ENCODE measurements at regions not wholly inside any gene's neighbourhood (a gene's known extent, or its start where the extent isn't known, plus 50 kb on each side); places are given as distances from the start of the nearest gene placed in this dataset.

DNA sequence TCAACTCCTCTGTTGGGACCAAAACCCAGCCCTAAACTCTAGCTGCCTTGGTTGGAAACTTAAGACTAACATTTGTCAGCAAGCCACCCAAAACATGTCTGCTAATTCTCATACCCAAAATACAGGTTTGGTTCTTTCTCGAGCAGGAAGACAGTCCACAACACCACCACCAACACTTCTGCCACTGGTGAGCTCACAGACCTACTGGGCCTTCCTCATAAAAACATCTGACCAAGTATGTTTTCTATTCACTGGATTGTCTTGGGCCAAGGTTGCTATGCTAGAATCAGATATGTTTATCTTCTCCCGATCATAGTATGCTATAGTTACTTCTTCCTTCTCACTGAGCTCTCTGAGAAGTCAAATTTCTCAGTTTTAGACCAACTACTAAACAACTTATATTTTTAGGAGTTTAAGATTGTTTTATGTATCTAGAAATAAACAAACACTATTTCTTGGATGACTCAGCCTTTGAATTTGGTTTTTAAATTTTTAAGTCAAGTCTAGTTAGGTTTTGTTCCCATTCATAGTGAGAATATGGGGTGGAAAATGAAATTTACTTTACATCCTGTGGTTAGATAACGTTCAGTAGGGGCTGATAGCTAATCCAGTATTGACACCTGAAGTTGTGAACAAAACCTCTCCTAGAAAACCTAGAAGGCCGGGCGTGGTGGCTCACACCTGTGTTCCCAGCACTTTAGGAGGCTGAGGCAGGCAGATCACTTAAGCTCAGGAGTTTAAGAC lies 360.5 kb downstream of the RSL24D1 start (continued):
- TF ChIP-seq RXRB (CRISPR knock-in tag; IDR thresholded peaks at IDR 0.05; ENCODE audit: borderline replicate concordance) (no peak), MYNN (CRISPR knock-in tag; IDR thresholded peaks at IDR 0.05; ENCODE audit: low read depth) (no peak), HOXA5 (CRISPR knock-in tag; IDR thresholded peaks at IDR 0.05) (no peak)
- TF ChIP-seq, protein P1, sequence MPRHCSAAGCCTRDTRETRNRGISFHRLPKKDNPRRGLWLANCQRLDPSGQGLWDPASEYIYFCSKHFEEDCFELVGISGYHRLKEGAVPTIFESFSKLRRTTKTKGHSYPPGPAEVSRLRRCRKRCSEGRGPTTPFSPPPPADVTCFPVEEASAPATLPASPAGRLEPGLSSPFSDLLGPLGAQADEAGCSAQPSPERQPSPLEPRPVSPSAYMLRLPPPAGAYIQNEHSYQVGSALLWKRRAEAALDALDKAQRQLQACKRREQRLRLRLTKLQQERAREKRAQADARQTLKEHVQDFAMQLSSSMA (CRISPR knock-in tag; IDR thresholded peaks at IDR 0.05): no peak
- TF ChIP-seq, protein P2, sequence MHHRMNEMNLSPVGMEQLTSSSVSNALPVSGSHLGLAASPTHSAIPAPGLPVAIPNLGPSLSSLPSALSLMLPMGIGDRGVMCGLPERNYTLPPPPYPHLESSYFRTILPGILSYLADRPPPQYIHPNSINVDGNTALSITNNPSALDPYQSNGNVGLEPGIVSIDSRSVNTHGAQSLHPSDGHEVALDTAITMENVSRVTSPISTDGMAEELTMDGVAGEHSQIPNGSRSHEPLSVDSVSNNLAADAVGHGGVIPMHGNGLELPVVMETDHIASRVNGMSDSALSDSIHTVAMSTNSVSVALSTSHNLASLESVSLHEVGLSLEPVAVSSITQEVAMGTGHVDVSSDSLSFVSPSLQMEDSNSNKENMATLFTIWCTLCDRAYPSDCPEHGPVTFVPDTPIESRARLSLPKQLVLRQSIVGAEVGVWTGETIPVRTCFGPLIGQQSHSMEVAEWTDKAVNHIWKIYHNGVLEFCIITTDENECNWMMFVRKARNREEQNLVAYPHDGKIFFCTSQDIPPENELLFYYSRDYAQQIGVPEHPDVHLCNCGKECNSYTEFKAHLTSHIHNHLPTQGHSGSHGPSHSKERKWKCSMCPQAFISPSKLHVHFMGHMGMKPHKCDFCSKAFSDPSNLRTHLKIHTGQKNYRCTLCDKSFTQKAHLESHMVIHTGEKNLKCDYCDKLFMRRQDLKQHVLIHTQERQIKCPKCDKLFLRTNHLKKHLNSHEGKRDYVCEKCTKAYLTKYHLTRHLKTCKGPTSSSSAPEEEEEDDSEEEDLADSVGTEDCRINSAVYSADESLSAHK (CRISPR knock-in tag; IDR thresholded peaks at IDR 0.05; ENCODE audit: borderline replicate concordance): no peak

DNA sequence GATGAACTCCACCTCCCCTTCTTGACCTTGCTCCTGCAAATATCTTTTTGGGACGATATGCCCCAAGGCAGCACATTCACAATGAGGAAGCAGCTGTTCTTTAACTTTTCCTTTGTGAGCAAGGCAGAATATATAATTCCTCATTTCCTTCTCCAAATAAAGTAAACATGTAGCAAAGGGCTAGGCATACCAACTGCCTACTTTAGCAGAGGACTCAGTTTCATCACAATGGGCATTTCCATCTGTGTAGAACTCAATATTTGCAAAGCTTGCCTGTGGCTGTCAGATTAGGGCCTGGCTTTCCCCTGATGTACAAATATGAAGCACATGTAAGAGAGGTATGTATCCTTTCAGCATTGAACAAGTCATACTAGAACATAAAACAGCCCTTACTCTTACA lies 366.9 kb downstream of the RSL24D1 start:
- ChIA-PET POLR2A (no interaction called here), CTCF (ENCODE audit: low intra/inter-chr PET ratio, low total read pairs) (no interaction called here)
- intact Hi-C loops (cut with micrococcal nuclease; ENCODE audit: unreplicated experiment) (no loop called here), in situ Hi-C loops (cut with HindIII; ENCODE audit: extremely low pct_ligation_motif_present, low pct_unique_long_range_greater_than_20kb) (no loop called here)
- no peak for FAIRE-seq
- Histone ChIP-seq H4K20me1 (ENCODE audit: insufficient read depth, low read length) (no peaks in the 10 kb centered on the region), H3K4me2 (ENCODE audit: low read depth, low read length) (no peak overlapping the region), H3K4me3 (replicated peaks in 1 of 3; ENCODE audit: insufficient read depth in 1 of 3, low read depth in 2 of 3, low read length in 3 of 3) (no peak overlapping the region), H2AFZ (ENCODE audit: low read length) (no peak overlapping the region), H3K27me3 (ENCODE audit: control insufficient read depth in 1 of 2, insufficient read depth in 2 of 2, low read length in 2 of 2) (no peaks in the 10 kb centered on the region), H3K9ac (ENCODE audit: insufficient read depth, low read depth, low read length) (no peak overlapping the region), H3K27ac (ENCODE audit: extremely low read length, insufficient read depth, low read length) (no peak overlapping the region), H3K36me3 (replicated peaks in 1 of 2; ENCODE audit: control insufficient read depth in 1 of 2, insufficient read depth in 2 of 2, low read length in 2 of 2) (no peaks in the 10 kb centered on the region), H3K9me3 (ENCODE audit: low read length) (peaks cover 35% of the 10 kb centered on the region), H3K79me2 (ENCODE audit: insufficient read depth, low read length) (no peaks in the 10 kb centered on the region), H3K4me1 (ENCODE audit: insufficient read depth, low read length) (no peaks in the 10 kb centered on the region)
- ATAC-seq: no peak
- DNase-seq (ENCODE audit: low spot score): no peak
- 0% methylated on average over 1 of the region's 1 CpG for WGBS (ENCODE audit: low lambda C conversion rate)
- BruUV-seq (replicated peaks): no TSS peak
- TF ChIP-seq PCBP1 (IDR thresholded peaks at IDR 0.05; ENCODE audit: borderline replicate concordance, low read depth, low read length) (no peak), SP140L (CRISPR knock-in tag; IDR thresholded peaks at IDR 0.05; ENCODE audit: borderline replicate concordance) (no peak), ZNF468 (CRISPR knock-in tag; IDR thresholded peaks at IDR 0.05) (no peak), DR1 (CRISPR knock-in tag; IDR thresholded peaks at IDR 0.05) (no peak)
- TF ChIP-seq, protein P3, sequence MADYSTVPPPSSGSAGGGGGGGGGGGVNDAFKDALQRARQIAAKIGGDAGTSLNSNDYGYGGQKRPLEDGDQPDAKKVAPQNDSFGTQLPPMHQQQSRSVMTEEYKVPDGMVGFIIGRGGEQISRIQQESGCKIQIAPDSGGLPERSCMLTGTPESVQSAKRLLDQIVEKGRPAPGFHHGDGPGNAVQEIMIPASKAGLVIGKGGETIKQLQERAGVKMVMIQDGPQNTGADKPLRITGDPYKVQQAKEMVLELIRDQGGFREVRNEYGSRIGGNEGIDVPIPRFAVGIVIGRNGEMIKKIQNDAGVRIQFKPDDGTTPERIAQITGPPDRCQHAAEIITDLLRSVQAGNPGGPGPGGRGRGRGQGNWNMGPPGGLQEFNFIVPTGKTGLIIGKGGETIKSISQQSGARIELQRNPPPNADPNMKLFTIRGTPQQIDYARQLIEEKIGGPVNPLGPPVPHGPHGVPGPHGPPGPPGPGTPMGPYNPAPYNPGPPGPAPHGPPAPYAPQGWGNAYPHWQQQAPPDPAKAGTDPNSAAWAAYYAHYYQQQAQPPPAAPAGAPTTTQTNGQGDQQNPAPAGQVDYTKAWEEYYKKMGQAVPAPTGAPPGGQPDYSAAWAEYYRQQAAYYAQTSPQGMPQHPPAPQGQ (CRISPR knock-in tag; IDR thresholded peaks at IDR 0.05; ENCODE audit: borderline replicate concordance): no peak
- TF ChIP-seq, protein P4, sequence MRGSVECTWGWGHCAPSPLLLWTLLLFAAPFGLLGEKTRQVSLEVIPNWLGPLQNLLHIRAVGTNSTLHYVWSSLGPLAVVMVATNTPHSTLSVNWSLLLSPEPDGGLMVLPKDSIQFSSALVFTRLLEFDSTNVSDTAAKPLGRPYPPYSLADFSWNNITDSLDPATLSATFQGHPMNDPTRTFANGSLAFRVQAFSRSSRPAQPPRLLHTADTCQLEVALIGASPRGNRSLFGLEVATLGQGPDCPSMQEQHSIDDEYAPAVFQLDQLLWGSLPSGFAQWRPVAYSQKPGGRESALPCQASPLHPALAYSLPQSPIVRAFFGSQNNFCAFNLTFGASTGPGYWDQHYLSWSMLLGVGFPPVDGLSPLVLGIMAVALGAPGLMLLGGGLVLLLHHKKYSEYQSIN (CRISPR knock-in tag; IDR thresholded peaks at IDR 0.05; ENCODE audit: borderline replicate concordance): no peak

Data from HepG2 (cell line).